ENCODE measurements at regions not wholly inside any gene's neighbourhood (a gene's known extent, or its start where the extent isn't known, plus 50 kb on each side); places are given as distances from the start of the nearest gene placed in this dataset.

DNA sequence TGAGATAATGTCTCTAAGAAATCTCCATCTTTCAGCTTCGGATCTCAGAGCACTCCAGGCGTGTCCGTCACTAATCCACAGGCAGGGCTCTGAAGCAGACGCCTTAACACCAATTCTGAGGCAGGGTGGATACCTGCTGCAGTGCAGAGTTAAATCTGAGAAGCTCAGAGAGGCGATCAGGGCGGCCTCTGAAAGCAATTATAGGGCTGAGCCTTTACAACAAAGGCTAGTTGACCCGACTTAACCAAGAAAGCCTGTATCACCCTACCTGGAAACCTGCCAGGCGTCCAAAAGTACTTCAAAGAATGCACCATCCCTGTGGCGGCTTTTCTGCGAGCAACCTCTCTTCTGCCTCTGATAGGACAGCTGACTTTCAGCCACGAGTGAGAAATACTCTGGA lies 134.8 kb upstream of the MSX2 start:
- DNase-seq (ENCODE audit: low read depth in 1 of 2, low spot score in 2 of 2), result no peak
- Histone ChIP-seq H3K27ac (no peak overlapping the region), H3K36me3 (no peaks in the 10 kb centered on the region), H3K9me3 (replicated peaks) (no peaks in the 10 kb centered on the region; the same call in 1 of the 2 replicates), H3K27me3 (replicated peaks) (no peaks in the 10 kb centered on the region), H3K4me1 (replicated peaks) (no peaks in the 10 kb centered on the region), H3K4me3 (no peak overlapping the region)

DNA sequence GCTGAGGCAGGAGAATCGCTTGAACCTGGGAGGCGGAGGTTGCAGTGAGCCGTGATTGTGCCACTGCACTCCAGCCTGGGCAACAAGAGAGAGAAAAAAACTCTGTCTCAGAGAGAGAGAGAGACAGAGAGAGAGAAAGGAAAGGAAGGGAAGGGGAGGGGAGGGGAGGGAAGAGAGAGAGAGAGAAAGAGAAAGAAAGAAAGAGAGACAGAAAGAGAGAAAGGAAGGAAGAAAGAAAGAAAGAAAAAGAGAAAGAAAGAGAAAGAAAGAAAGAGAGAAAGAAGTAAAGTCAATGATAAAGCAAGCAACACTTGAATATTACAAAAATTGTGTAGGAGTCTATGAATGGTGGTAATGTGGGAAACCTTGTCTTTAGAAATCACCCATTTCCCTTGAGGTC lies 133.6 kb upstream of the MSX2 start:
- Histone ChIP-seq H3K27ac (no peak overlapping the region), H3K36me3 (no peaks in the 10 kb centered on the region), H3K9me3 (replicated peaks) (no peaks in the 10 kb centered on the region; the same call in 1 of the 2 replicates), H3K4me3 (no peak overlapping the region), H3K4me1 (replicated peaks) (no peaks in the 10 kb centered on the region), H3K27me3 (replicated peaks) (no peaks in the 10 kb centered on the region)
- no peak for DNase-seq (ENCODE audit: low read depth in 1 of 2, low spot score in 2 of 2)

- Histone ChIP-seq H3K27ac (no peak overlapping the region), H3K9me3 (replicated peaks) (peaks cover under 1% of the 10 kb centered on the region; the same call in 1 of the 2 replicates), H3K36me3 (no peaks in the 10 kb centered on the region), H3K4me1 (replicated peaks) (no peaks in the 10 kb centered on the region), H3K27me3 (replicated peaks) (no peaks in the 10 kb centered on the region), H3K4me3 (no peak overlapping the region)
- no peak for DNase-seq (ENCODE audit: low read depth in 1 of 2, low spot score in 2 of 2)
Observed at GRCh38 chr5:174596429-174596828, 128.0 kb upstream of the MSX2 start.

DNA sequence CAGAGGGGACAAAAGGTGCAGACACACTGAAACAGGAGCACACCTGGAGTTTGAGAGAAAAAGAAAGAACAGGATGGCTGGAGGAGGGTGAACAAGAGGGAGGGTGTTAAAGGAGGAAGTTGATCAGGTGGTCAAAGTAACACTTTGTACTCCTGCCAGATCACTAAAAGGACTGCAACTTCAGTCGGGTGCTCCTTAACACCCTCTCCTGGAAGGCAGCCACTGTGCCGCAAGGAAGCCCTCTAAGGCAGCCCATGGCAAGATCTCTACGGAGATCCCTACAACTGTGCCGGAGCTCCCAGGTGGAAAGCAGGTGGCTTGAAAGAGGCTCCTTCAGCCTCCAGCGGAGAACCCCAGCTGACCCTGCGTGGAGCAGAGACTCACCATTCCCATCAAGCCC lies 124.4 kb upstream of the MSX2 start:
- Histone ChIP-seq H3K36me3 (no peaks in the 10 kb centered on the region), H3K4me1 (replicated peaks) (no peaks in the 10 kb centered on the region), H3K27ac (no peak overlapping the region), H3K27me3 (replicated peaks) (no peaks in the 10 kb centered on the region), H3K9me3 (replicated peaks) (0 out of 2 replicates have a peak, but pooled peaks cover 5% of the 10 kb centered on the region), H3K4me3 (no peak overlapping the region)
- no peak for DNase-seq (ENCODE audit: low read depth in 1 of 2, low spot score in 2 of 2)

- H3K27me3 ChIP-seq (replicated peaks), result no peaks in the 10 kb centered on the region
- H3K36me3 ChIP-seq, result no peaks in the 10 kb centered on the region
- no peak overlapping the region for H3K27ac ChIP-seq
- no peak for DNase-seq (ENCODE audit: low read depth in 1 of 2, low spot score in 2 of 2)
- H3K9me3 ChIP-seq (replicated peaks), result 0 out of 2 replicates have a peak, but pooled peaks cover 5% of the 10 kb centered on the region
- no peak overlapping the region for H3K4me3 ChIP-seq
- no peaks in the 10 kb centered on the region for H3K4me1 ChIP-seq (replicated peaks)
Observed at GRCh38 chr5:174601946-174602345, 122.4 kb upstream of the MSX2 start.

DNA sequence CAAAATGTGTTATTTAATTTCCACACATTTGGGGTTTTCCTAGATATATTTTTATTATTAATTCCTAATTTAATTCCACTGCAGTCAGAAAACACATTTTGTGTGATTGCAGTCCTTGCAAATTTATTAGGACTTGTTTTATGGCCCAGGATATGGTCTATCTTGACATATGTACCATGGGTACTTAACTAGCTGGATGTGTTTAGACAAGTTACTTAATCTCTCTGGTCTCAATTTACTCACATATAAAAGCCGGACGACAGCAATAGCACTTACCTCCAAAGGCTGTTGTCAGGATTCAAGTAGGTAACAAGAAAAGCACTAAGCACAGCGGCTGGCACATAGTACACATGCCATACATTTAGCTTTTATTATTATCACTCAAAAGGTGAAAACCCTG lies 118.2 kb upstream of the MSX2 start:
- H3K4me1 ChIP-seq (replicated peaks), result no peaks in the 10 kb centered on the region
- H3K27ac ChIP-seq, result no peak overlapping the region
- no peaks in the 10 kb centered on the region for H3K36me3 ChIP-seq
- DNase-seq (ENCODE audit: low read depth in 1 of 2, low spot score in 2 of 2), result no peak
- no peaks in the 10 kb centered on the region for H3K27me3 ChIP-seq (replicated peaks)
- H3K9me3 ChIP-seq (replicated peaks), result peaks cover 19% of the 10 kb centered on the region
- H3K4me3 ChIP-seq, result no peak overlapping the region

DNA sequence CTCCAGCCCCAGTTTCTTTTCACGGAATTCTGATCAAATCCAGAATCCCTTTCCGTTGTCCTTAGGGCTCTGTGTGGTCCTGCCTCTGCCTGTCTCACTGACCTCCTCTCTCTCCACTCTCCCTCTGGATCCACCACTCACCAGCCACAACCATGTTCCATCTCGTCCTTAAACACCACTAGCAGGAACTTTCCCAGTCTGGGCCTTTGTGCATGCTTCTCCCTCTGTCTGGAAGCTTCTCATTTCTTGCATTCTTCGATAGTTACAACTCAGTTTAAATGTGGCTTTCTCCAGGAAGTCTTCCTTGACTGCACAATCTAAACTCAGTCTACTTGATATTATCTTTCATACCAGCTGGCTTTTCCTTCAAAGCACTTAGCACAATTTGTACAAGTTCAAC lies 117.7 kb upstream of the MSX2 start:
- peaks cover 16% of the 10 kb centered on the region for H3K9me3 ChIP-seq (replicated peaks)
- H3K4me1 ChIP-seq (replicated peaks), result no peaks in the 10 kb centered on the region
- no peaks in the 10 kb centered on the region for H3K36me3 ChIP-seq
- no peak overlapping the region for H3K27ac ChIP-seq
- no peak for DNase-seq (ENCODE audit: low read depth in 1 of 2, low spot score in 2 of 2)
- H3K4me3 ChIP-seq, result no peak overlapping the region
- H3K27me3 ChIP-seq (replicated peaks), result no peaks in the 10 kb centered on the region

- Histone ChIP-seq H3K9me3 (replicated peaks) (peaks cover 14% of the 10 kb centered on the region), H3K27me3 (replicated peaks) (no peaks in the 10 kb centered on the region), H3K4me1 (replicated peaks) (no peaks in the 10 kb centered on the region), H3K36me3 (no peaks in the 10 kb centered on the region), H3K4me3 (no peak overlapping the region), H3K27ac (no peak overlapping the region)
- DNase-seq (ENCODE audit: low read depth in 1 of 2, low spot score in 2 of 2), result no peak
Observed at GRCh38 chr5:174607205-174607604, 117.2 kb upstream of the MSX2 start.

- Histone ChIP-seq H3K27ac (no peak overlapping the region), H3K4me3 (no peak overlapping the region), H3K4me1 (replicated peaks) (no peaks in the 10 kb centered on the region), H3K9me3 (replicated peaks) (peaks cover 16% of the 10 kb centered on the region), H3K36me3 (no peaks in the 10 kb centered on the region), H3K27me3 (replicated peaks) (no peaks in the 10 kb centered on the region)
- DNase-seq (ENCODE audit: low read depth in 1 of 2, low spot score in 2 of 2), result no peak
Observed at GRCh38 chr5:174607916-174608315, 116.5 kb upstream of the MSX2 start.

DNA sequence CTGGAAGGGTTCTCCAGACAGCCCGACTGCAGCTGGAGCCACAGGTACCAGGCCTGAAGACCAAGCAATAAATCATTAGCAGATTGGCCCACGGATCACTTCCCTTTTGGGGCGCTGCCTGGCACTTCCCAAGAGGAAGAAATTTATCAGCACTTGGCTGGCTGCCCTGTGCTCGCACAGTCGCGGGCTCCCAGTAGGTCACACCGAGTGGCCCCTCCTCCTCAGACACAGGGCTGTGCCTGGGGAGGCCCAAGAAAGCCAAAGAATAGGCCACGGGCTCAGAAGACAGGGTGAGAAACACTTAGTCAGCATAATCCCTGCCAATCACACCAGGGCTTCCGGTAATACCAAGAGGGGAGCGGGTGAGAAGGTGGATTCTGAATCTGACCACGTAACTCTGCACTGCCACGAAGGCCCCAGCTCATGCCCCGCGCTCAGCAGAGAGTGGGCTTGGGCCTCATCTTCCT lies 115.7 kb upstream of the MSX2 start:
- H3K4me3 ChIP-seq, result no peak overlapping the region
- DNase-seq (ENCODE audit: low read depth in 1 of 2, low spot score in 2 of 2), result no peak
- H3K36me3 ChIP-seq, result no peaks in the 10 kb centered on the region

DNA sequence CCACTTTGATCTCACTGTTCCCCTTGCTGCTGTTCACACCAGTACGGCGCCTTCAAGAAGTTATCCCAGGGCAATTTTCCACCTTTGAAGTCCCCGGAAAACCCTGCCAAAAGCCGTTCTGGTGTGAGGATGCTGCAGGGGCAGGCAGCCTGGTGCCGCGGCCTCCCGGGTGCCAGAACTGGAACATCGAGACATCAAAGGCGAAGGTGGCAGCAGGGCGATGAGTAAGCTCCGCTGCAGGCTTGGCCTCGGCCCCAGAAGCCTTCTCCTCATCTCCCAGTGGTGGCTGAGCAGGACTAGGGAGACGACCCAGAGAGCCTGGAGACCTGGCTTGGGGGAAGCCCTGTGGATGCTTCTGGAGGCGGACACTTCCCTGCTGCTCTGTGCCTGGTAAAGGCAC lies 115.3 kb upstream of the MSX2 start:
- H3K36me3 ChIP-seq, result no peaks in the 10 kb centered on the region
- no peaks in the 10 kb centered on the region for H3K4me1 ChIP-seq (replicated peaks)
- peaks cover 20% of the 10 kb centered on the region for H3K9me3 ChIP-seq (replicated peaks)
- no peaks in the 10 kb centered on the region for H3K27me3 ChIP-seq (replicated peaks)
- H3K27ac ChIP-seq, result no peak overlapping the region
- no peak overlapping the region for H3K4me3 ChIP-seq
- DNase-seq (ENCODE audit: low read depth in 1 of 2, low spot score in 2 of 2), result no peak

More for the DNA sequence above, 115.7 kb upstream of the MSX2 start:
- no peaks in the 10 kb centered on the region for H3K27me3 ChIP-seq (replicated peaks)
- peaks cover 19% of the 10 kb centered on the region for H3K9me3 ChIP-seq (replicated peaks)
- H3K4me1 ChIP-seq (replicated peaks), result no peaks in the 10 kb centered on the region
- H3K27ac ChIP-seq, result no peak overlapping the region

DNA sequence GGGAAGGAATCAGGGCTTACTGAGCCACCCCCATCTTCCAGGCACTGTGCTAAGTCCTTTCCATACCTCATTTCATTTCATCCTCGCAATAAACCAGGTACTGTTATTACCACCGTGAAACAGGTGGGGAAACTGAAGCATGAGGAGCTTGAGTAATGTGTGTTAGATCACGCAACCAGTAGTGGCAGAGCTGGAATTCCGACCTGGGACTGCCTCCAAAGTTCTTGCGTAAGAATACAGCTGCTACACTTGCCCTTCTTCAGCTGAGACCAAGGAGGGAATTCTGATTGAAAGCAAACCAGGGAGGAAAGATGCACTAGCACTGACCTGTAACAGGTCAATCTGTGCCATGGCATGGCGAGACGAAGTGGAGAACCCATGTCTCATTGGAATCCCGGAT lies 113.4 kb upstream of the MSX2 start:
- Histone ChIP-seq H3K9me3 (replicated peaks) (peaks cover 31% of the 10 kb centered on the region), H3K36me3 (no peaks in the 10 kb centered on the region), H3K27me3 (replicated peaks) (no peaks in the 10 kb centered on the region), H3K27ac (no peak overlapping the region), H3K4me3 (no peak overlapping the region), H3K4me1 (replicated peaks) (no peaks in the 10 kb centered on the region)
- no peak for DNase-seq (ENCODE audit: low read depth in 1 of 2, low spot score in 2 of 2)

DNA sequence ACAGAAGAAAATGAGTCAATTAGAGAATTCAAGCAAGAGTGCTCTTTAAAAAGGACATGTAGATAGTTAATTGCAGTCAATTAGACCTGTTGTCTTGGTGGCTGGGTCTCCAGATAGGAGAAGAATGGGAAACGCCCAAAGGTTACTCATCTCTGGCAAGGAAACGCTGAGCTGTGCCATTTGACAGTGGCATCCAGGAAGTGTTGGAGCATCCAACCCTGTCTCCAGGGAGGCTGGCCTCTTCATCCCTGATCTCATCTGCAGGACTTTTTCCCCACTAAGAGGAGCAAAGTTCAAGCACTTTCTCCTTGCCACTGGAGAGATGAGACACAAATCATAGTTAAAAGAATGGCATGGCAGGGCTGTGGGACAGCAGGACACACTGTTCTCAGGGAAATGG lies 111.7 kb upstream of the MSX2 start:
- peaks cover 33% of the 10 kb centered on the region for H3K9me3 ChIP-seq (replicated peaks)
- no peaks in the 10 kb centered on the region for H3K4me1 ChIP-seq (replicated peaks)
- H3K27ac ChIP-seq, result no peak overlapping the region
- no peak overlapping the region for H3K4me3 ChIP-seq
- H3K36me3 ChIP-seq, result no peaks in the 10 kb centered on the region
- no peak for DNase-seq (ENCODE audit: low read depth in 1 of 2, low spot score in 2 of 2)
- H3K27me3 ChIP-seq (replicated peaks), result no peaks in the 10 kb centered on the region

DNA sequence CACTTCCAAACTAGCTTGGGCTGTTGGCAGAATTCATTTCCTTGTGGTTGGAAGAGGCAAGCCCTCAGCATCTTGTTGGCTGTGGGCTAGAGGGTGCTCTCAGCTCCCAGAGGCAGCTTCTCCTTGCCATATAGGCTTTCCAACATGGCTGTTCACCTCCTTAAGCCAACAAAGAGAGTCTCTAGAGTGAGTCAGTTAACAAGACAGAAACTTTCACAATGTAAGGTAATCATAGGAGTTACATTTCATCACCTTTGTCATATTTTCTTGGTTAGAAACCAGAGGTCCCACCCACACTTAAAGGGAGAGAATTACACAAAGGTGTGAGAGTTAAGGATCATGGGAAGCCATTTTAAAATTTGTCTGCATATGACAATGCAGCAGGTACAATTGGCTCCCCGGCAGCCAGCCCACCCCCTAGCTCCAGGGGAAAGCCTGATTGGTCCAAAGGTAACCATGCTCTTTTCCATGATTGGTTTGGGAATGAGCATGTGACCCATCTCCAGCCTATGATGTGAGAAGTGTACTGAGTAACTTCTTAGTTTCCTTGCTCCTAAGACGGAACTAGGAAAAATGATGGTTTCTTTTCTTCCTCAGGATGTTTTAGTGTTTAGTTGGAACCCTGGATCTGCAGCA lies 109.8 kb upstream of the MSX2 start:
- DNase-seq (ENCODE audit: low read depth in 1 of 2, low spot score in 2 of 2), result no peak
- Histone ChIP-seq H3K27ac (no peak overlapping the region), H3K4me1 (replicated peaks) (no peaks in the 10 kb centered on the region), H3K27me3 (replicated peaks) (no peaks in the 10 kb centered on the region), H3K36me3 (no peaks in the 10 kb centered on the region), H3K9me3 (replicated peaks) (peaks cover 29% of the 10 kb centered on the region), H3K4me3 (no peak overlapping the region)

- Histone ChIP-seq H3K4me1 (replicated peaks) (no peaks in the 10 kb centered on the region), H3K27ac (no peak overlapping the region), H3K36me3 (no peaks in the 10 kb centered on the region), H3K9me3 (replicated peaks) (peaks cover 23% of the 10 kb centered on the region), H3K4me3 (no peak overlapping the region), H3K27me3 (replicated peaks) (no peaks in the 10 kb centered on the region)
- no peak for DNase-seq (ENCODE audit: low read depth in 1 of 2, low spot score in 2 of 2)
Observed at GRCh38 chr5:174616036-174616435, 108.3 kb upstream of the MSX2 start.

Data from SJSA1 (cell line).